ENCODE measurements at regions not wholly inside any gene's neighbourhood (a gene's known extent, or its start where the extent isn't known, plus 50 kb on each side); places are given as distances from the start of the nearest gene placed in this dataset.
"Not testable (repeated sequence)": the region's sequence is repeated elsewhere in the genome, so short reads cannot be mapped to it uniquely, and the experiment has no call there.

GRCh38 chr16:31581065-31581464 lies 53.4 kb downstream of the AHSP start:
- not testable (repeated sequence) for DNase-seq

DNA sequence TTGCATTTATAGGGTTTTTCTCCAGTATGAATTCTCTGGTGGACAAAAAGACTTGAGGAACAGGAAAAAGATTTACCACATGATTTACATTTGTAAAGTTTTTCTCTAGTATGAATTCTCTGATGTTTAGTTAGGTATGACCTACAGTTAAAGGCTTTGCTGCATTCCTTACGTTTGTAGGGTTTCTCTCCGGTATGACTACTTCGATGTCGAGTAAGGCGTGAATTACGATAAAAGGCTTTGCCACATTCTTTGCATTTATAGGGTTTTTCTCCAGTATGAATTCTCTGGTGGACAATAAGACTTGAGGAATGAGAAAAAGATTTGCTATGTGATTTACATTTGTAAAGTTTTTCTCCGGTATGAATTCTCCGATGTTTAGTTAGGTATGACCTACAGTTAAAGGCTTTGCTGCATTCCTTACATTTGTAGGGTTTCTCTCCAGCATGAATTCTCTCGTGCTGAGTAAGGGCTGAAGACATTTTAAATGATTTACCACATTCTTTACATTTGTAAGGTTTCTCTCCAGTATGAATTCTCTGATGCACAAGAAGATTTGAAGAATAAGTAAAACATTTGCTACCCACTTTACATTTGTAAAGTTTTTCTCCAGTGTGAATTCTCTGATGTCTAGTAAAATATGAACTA lies 74.2 kb downstream of the AHSP start:
- not testable (repeated sequence) for DNase-seq

- no peak for DNase-seq
Measured at GRCh38 chr16:31618130-31618529, 90.4 kb downstream of the AHSP start.

DNA sequence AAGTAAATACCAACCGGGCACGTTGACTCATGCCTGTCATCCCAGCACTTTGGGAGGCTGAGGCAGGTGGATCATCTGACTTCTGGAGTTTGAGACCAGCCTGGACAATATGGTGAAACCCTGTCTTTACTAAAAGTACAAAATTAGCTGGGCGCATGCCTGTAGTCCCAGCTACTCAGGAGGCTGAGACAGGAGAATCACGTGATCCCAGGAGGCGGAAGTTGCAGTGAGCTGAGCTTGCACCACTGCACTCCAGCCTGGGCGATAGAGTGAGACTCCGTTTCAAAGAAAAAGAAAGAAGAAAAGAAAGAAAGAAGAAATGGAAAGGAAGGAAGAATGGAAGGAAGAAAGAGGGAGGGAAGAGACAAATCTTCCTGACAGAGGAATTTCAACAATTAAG lies 108.7 kb downstream of the AHSP start:
- no peak for DNase-seq

- DNase-seq, result no peak
Measured at GRCh38 chr16:31641279-31641678, 113.6 kb downstream of the AHSP start.

DNA sequence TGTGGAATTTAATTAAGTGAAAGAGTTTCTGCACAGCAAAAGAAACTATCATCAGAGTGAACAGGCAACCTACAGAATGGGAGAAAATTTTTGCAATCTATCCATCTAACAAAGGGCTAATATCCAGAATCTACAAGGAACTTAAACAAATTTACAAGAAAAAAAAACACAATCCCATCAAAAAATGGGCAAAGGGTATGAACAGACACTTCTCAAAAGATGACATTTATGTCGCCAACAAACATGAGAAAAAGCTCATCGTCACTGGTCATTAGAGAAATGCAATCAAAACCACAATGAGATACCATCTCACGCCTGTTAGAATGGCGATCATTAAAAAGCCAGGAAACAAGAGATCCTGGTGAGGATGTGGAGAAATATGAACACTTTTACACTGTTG lies 128.0 kb downstream of the AHSP start:
- DNase-seq, result not testable (repeated sequence)

DNA sequence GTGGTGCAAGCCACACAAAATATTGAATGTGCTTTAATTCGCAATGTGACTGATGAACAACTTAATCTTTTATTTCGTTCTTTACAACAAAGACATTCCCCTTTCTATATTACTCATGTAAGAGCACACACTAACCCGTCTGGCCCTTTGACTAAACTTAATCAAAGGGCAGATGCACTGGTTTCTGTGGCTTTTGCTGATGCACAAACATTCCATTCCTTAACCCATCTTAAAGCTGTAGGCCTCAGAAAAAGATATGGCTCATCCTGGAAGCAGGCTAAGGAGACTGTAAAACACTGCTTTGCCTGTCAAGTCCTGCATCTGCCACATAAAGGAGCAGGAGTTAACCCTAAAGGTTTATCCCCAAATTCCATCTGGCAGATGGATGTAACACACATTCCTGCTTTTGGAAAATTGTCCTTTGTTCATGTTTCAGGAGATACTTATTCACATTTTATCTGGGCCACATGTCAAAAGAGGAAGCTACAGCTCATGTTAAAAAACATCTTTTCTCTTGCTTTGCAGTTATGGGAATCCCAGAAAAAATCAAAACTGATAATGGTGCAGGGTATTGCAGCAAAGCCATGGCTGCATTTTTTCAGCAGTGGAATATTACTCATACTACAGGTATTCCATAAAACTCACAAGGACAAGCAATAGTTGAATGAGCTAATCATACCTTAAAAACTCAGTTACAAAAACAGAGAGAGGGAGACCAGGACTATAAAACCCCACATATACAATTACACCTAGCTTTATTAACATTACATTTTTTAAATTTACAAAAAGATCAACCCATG lies 137.2 kb downstream of the AHSP start:
- DNase-seq, result peak; percentile 22

GRCh38 chr16:31674686-31675085 lies 147.0 kb downstream of the AHSP start:
- DNase-seq, result no peak

GRCh38 chr16:31676731-31677130 lies 149.0 kb downstream of the AHSP start:
- DNase-seq, result no peak

DNA sequence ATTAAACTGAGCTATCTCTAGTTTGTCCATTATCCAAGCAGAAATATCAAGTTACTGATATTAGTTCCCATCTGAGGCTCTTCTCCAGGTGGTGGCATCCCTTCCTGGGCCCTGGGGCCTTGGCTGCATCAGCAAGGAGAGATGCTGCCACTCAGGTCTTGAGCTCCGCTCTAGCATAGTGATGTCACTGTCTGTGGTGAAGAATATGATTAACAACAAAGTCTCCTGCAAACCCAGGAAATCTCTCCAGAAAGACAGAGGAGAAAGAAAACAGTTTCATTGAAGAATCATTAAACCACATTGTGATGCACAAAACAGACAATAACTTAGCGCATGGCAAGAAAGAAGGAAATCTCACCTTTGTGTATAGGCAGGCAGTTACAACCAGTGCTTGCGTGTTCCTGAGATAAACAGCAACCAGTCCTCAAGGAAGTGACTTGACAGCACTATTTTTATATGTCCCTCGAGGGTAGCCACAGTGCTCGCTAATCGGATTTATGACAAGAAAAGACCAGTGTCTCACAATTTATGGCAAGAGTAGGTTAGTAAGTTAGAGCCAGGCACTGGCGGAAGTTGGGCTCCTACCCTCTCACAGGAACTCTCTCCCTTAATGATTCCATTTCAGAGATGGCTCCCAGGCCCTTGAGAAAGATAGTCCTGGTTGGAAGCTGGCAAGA lies 151.1 kb downstream of the AHSP start:
- no peak for DNase-seq

DNA sequence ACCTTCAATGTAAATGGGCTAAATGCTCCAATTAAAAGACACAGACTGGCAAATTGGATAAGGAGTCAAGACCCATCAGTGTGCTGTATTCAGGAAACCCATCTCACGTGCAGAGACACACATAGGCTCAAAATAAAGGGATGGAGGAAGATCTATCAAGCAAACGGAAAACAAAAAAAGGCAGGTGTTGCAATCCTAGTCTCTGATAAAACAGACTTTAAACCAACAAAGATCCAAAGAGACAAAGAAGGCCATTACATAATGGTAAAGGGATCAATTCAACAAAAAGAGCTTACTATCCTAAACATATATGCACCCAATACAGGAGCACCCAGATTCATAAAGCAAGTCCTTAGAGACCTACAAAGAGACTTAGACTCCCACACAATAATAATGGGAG lies 161.6 kb downstream of the AHSP start:
- not testable (repeated sequence) for DNase-seq

GRCh38 chr16:31692338-31692737 lies 164.6 kb downstream of the AHSP start:
- not testable (repeated sequence) for DNase-seq

DNA sequence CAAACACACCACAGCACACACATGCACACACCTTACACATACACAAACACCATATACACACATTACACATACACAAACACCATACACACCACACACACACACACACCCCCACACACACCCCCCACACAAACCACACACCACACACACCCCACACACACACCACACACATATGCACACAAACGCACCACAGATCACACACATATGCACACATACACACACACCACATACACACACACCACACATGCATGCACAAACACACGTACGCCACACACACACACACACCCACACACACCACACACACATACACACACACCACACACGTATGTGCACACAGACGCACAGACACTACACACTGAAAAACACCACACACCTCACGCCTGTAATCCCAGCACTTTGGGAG lies 166.0 kb downstream of the AHSP start:
- DNase-seq, result no peak

GRCh38 chr16:31694461-31694860 lies 166.8 kb downstream of the AHSP start:
- no peak for DNase-seq

GRCh38 chr16:31695667-31696066 lies 168.0 kb downstream of the AHSP start:
- no peak for DNase-seq

GRCh38 chr16:31696968-31697743 lies 169.5 kb downstream of the AHSP start:
- peak; percentile 35 for DNase-seq

DNA sequence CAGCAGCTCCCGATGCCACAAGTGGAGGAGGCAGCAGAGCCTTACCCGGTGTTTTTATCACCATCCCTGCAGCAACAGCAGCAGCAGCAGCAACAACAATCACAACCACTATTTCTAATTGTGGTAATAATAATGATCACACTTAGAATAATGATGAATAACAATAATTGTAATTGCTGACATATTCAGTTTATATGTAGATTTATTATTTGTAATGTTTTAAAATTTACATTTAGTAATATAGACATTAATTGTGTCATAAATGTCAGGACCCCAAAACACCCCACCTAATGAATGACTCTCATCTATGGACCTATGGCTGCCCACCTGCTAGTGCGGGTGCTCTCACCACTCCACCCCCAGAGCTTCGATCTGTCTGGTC lies 170.0 kb downstream of the AHSP start:
- DNase-seq, result no peak

DNA sequence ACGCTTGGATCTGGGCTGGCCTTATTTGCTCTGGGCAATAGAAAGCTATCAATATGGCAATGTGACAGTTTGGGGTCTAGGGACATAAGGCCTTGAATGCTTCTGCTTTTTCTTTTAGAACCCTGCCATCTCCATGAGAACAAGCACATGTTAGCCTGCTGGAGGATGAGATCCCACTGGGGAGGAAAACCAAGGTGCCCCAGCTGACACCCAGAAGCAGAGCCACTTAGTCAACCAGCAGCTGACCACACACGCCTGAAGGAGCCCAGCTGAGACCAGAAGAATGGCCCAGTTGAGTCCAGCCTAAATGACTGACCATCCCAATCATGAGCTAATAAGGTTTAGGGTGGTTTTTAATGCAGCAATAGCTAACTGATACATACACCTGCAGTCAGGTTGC lies 171.2 kb downstream of the AHSP start:
- DNase-seq, result no peak

GRCh38 chr16:31699601-31700000 lies 171.9 kb downstream of the AHSP start:
- DNase-seq, result no peak

GRCh38 chr16:31700200-31700529 lies 172.5 kb downstream of the AHSP start:
- no peak for DNase-seq

DNA sequence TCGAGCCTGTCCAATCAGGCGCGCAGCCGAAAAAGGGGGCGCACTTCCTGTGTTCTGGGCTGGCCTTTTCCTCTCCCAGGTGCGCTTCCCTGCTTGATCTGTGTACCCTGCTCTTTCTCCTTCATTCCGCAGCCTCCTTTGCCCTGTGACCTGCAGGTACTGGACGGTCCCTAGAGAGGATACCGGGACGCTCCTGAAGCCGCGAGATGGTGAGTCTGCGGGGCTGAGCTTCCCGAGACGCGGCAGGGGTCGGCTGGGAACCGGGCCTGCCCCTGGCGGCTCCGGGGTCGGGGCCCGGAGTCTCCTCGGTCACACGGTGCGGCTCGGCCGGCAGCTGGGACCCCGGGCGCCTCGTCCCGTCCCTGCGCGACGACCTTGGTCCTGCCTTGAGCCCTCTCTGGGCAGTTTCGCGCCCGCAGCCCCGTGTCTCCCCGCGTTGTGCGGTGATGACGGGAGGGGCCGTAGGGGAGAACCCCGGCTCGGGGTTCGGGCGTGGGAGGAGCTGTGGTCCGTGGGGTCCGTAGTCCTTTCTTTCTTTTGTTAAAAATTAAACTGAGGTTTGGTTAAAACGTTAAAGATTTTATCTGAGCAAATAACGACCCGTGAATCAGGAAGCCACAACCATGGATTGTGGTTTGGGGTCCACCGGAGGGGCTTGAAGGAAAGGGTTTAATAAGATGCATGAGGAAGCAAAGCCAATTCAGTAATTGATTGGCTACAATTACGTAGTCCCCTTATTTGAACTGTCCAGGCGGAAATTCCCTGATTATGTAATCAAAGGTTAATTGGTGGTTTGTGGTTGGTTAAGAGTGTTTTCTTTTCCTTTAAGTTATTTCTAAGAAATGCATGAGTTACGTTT lies 172.8 kb upstream of the ZNF267 start:
- peak; percentile 56 for DNase-seq

- DNase-seq, result no peak
Measured at GRCh38 chr16:31701734-31702133, 171.9 kb upstream of the ZNF267 start.
